PC-9 (cell line): ENCODE measurements at regions not wholly inside any gene's neighbourhood (a gene's known extent, or its start where the extent isn't known, plus 50 kb on each side); places are given as distances from the start of the nearest gene placed in this dataset.

Experiments
- EZH2 ChIP-seq: fragments of 200-600 bp; sonication (generic); IDR thresholded peaks from 2 replicates; pipeline ENCODE4 v1.8.0; 2017; ENCODE audit warnings: antibody characterized with exemption, low read depth
- TF ChIP-seq, protein P1 (sequence below): fragments of 200-600 bp; sonication (generic); conservative IDR thresholded peaks from 2 replicates; pipeline ENCODE4 v1.6.1; 2017; ENCODE audit warnings: mixed run types, antibody characterized with exemption, mild to moderate bottlenecking, moderate library complexity

GRCh38 chr1:243946253-243946652 is 96.2 kb upstream of the AKT3 start:
- no peak for TF ChIP-seq EZH2
- TF ChIP-seq, protein P1, sequence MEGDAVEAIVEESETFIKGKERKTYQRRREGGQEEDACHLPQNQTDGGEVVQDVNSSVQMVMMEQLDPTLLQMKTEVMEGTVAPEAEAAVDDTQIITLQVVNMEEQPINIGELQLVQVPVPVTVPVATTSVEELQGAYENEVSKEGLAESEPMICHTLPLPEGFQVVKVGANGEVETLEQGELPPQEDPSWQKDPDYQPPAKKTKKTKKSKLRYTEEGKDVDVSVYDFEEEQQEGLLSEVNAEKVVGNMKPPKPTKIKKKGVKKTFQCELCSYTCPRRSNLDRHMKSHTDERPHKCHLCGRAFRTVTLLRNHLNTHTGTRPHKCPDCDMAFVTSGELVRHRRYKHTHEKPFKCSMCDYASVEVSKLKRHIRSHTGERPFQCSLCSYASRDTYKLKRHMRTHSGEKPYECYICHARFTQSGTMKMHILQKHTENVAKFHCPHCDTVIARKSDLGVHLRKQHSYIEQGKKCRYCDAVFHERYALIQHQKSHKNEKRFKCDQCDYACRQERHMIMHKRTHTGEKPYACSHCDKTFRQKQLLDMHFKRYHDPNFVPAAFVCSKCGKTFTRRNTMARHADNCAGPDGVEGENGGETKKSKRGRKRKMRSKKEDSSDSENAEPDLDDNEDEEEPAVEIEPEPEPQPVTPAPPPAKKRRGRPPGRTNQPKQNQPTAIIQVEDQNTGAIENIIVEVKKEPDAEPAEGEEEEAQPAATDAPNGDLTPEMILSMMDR, result no peak
